ENCODE measurements at regions not wholly inside any gene's neighbourhood (a gene's known extent, or its start where the extent isn't known, plus 50 kb on each side); places are given as distances from the start of the nearest gene placed in this dataset.

DNA sequence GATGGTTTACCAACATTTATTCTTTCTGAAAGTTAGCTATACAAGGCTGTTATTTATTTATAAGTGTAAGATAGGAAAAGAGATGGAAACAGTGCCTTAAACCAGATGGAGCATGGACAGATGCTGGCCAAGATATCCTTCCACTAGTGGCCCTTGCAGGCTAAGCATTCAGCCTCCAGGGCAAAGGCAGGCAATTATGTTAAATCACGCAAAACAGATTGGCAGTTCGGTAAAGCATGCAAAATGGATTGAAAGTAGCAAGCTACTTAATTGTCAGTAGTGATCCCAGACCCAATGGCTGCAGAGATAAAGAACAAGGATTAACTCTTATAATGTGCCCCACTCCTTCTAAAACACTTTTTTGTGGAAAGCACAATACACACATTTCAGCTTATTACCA, 105.4 kb upstream of the MAP4K3 start:
- Histone ChIP-seq H3K4me3 (no peak overlapping the region), H3K4me1 (no peaks in the 10 kb centered on the region), H3K9me3 (no peaks in the 10 kb centered on the region), H3K27me3 (no peaks in the 10 kb centered on the region), H3K36me3 (no peaks in the 10 kb centered on the region), H3K27ac (no peak overlapping the region)
- no peak for TF ChIP-seq CTCF (IDR thresholded peaks at IDR 0.05)
- no peak for DNase-seq (ENCODE audit: extremely low spot score in 2 of 2)
- intact Hi-C loops (cut with DNase I), result no loop called here

DNA sequence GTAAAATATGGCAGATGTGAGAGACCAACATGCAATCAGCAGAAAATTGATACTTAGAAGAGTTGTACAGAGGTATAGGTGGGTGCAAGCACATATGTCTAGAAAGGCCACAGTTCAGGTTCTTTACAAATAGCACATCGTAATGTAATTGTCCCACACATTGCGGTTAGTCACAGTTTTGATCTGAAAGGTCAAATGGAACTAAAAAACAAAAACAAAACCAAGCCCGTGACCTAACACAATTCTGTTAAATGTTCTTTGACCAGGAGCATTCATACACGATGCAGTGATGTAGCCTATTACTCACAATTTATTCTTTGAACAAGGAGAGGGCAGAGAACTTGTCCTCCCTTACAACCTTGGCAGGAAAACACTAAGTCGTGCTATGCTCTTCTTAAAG, 108.9 kb upstream of the MAP4K3 start:
- no peak for TF ChIP-seq CTCF (IDR thresholded peaks at IDR 0.05)
- TF ChIP-seq POLR2A (IDR thresholded peaks at IDR 0.05), result no peak
- TF ChIP-seq POLR2AphosphoS5 (IDR thresholded peaks at IDR 0.05; ENCODE audit: insufficient read depth in 1 of 2, low read depth in 1 of 2), result no peak
- intact Hi-C loops (cut with DNase I), result no loop called here
- H3K27ac ChIP-seq, result no peak overlapping the region
- no peaks in the 10 kb centered on the region for H3K27me3 ChIP-seq
- no peaks in the 10 kb centered on the region for H3K36me3 ChIP-seq
- no peaks in the 10 kb centered on the region for H3K9me3 ChIP-seq
- H3K4me1 ChIP-seq, result no peaks in the 10 kb centered on the region
- no peak overlapping the region for H3K4me3 ChIP-seq
- no peak for DNase-seq (ENCODE audit: extremely low spot score in 2 of 2)

- Histone ChIP-seq H3K4me3 (no peak overlapping the region), H3K27ac (no peak overlapping the region), H3K9me3 (no peaks in the 10 kb centered on the region), H3K27me3 (no peaks in the 10 kb centered on the region), H3K36me3 (no peaks in the 10 kb centered on the region), H3K4me1 (no peaks in the 10 kb centered on the region)
- TF ChIP-seq POLR2A (IDR thresholded peaks at IDR 0.05) (no peak), POLR2AphosphoS5 (IDR thresholded peaks at IDR 0.05; ENCODE audit: insufficient read depth in 1 of 2, low read depth in 1 of 2) (no peak), CTCF (IDR thresholded peaks at IDR 0.05) (no peak)
- intact Hi-C loops (cut with DNase I), result no loop called here
- DNase-seq (ENCODE audit: extremely low spot score in 2 of 2), result no peak
Observed at GRCh38 chr2:39546409-39546808, 109.3 kb upstream of the MAP4K3 start.

- Histone ChIP-seq H3K4me1 (no peaks in the 10 kb centered on the region), H3K36me3 (no peaks in the 10 kb centered on the region), H3K27ac (no peak overlapping the region), H3K27me3 (no peaks in the 10 kb centered on the region), H3K4me3 (no peak overlapping the region), H3K9me3 (no peaks in the 10 kb centered on the region)
- DNase-seq (ENCODE audit: extremely low spot score in 2 of 2), result no peak
- TF ChIP-seq POLR2A (IDR thresholded peaks at IDR 0.05) (no peak), POLR2AphosphoS5 (IDR thresholded peaks at IDR 0.05; ENCODE audit: insufficient read depth in 1 of 2, low read depth in 1 of 2) (no peak), CTCF (IDR thresholded peaks at IDR 0.05) (no peak)
- intact Hi-C loops (cut with DNase I), result no loop called here
Observed at GRCh38 chr2:39546937-39547336, 109.9 kb upstream of the MAP4K3 start.

- Histone ChIP-seq H3K27ac (no peak overlapping the region), H3K36me3 (no peaks in the 10 kb centered on the region), H3K4me3 (no peak overlapping the region), H3K4me1 (no peaks in the 10 kb centered on the region), H3K9me3 (no peaks in the 10 kb centered on the region), H3K27me3 (no peaks in the 10 kb centered on the region)
- TF ChIP-seq POLR2A (IDR thresholded peaks at IDR 0.05) (no peak), CTCF (IDR thresholded peaks at IDR 0.05) (no peak), POLR2AphosphoS5 (IDR thresholded peaks at IDR 0.05; ENCODE audit: insufficient read depth in 1 of 2, low read depth in 1 of 2) (no peak)
- DNase-seq (ENCODE audit: extremely low spot score in 2 of 2), result no peak
- intact Hi-C loops (cut with DNase I), result no loop called here
Observed at GRCh38 chr2:39547811-39548719, 111.0 kb upstream of the MAP4K3 start.
